H1 (cell line): ENCODE measurements at regions not wholly inside any gene's neighbourhood (a gene's known extent, or its start where the extent isn't known, plus 50 kb on each side); places are given as distances from the start of the nearest gene placed in this dataset.
A peak's percentile ranks its signal among the peaks of the same experiment; 100 is the strongest.

ENCODE experiments used
- CTCF ChIA-PET: fragments of 300-600 bp; sonication (Branson Sonifier 250); formaldehyde crosslinking; loops from one replicate; lab custom pipeline; 2021; ENCODE audit not compliant: partially characterized antibody; lab: Charles Lee
- POLR2A ChIA-PET: fragments of 300-600 bp; sonication (Branson Sonifier 250); formaldehyde crosslinking; loops from one replicate; lab custom pipeline; 2021; ENCODE audit warnings: inconsistent platforms; ENCODE audit not compliant: partially characterized antibody; lab: Charles Lee
- DNase-seq, 2 experiments: peaks; one replicate each; pipeline versions ENCODE4 v3.0.0 to v3.0.0-alpha.2; 2010 to 2022; ENCODE audit warnings: low spot score in 2 of 2, low read depth in 1 of 2, mixed read lengths in 1 of 2
- FAIRE-seq: peaks from 2 replicates; lab custom pipeline; 2011; peaks lifted over from hg19 to GRCh38; lab: Jason Lieb, UNC
- H2AFZ ChIP-seq: 2 replicates; pipeline ENCODE4 v1.8.1; 2012; ENCODE audit warnings: low read length, inconsistent platforms
- H2AK5ac ChIP-seq: 2 replicates; pipeline ENCODE4 v1.6.1; 2013; ENCODE audit warnings: low read depth, low read length
- H2BK120ac ChIP-seq: replicated peaks from 2 replicates; pipeline ENCODE3; 2013; ENCODE audit warnings: low read depth, low read length, inconsistent platforms
- H2BK12ac ChIP-seq: 2 replicates; pipeline ENCODE4 v1.6.1; 2013; ENCODE audit warnings: low read depth, low read length
- H2BK15ac ChIP-seq: 2 replicates; pipeline ENCODE4 v1.6.1; 2013; ENCODE audit warnings: low read length
- H2BK20ac ChIP-seq: 2 replicates; pipeline ENCODE4 v1.6.1; 2013; ENCODE audit warnings: low read length
- H2BK5ac ChIP-seq: 2 replicates; pipeline ENCODE4 v1.6.1; 2013; ENCODE audit warnings: low read depth, low read length
- H3K14ac ChIP-seq: 2 replicates; pipeline ENCODE4 v1.6.1; 2013; ENCODE audit warnings: inconsistent platforms; ENCODE audit not compliant: insufficient read length
- H3K18ac ChIP-seq: 2 replicates; pipeline ENCODE4 v1.6.1; 2013; ENCODE audit warnings: low read length; ENCODE audit errors: extremely low read depth
- H3K23ac ChIP-seq: 2 replicates; pipeline ENCODE4 v1.6.1; 2013; ENCODE audit warnings: inconsistent platforms; ENCODE audit not compliant: insufficient read length
- H3K23me2 ChIP-seq: 2 replicates; pipeline ENCODE4 v1.6.1; 2013; ENCODE audit warnings: low read depth, low read length
- H3K27ac ChIP-seq: 2 replicates; pipeline ENCODE4 v1.6.1; 2011; ENCODE audit warnings: low read depth, low read length, inconsistent platforms
- H3K27me3 ChIP-seq, 4 experiments: replicated peaks in 1 of 4; 1 replicate in 1 of 4; 2 replicates in 3 of 4; pipeline versions ENCODE4 v1.6.1 to v1.8.1; 2011 to 2013; ENCODE audit warnings: low read length in 3 of 4, mild to moderate bottlenecking in 3 of 4, inconsistent platforms in 2 of 4, mixed read lengths in 2 of 4, moderate library complexity in 1 of 4; ENCODE audit not compliant: control insufficient read depth in 3 of 4, insufficient read depth in 3 of 4; ENCODE audit errors: extremely low read depth in 1 of 4
- H3K36me3 ChIP-seq, 4 experiments: 2 replicates each; pipeline versions ENCODE4 v1.6.1 to v1.8.1; 2011 to 2013; ENCODE audit warnings: mild to moderate bottlenecking in 4 of 4, low read length in 3 of 4, moderate library complexity in 2 of 4, control low read depth in 1 of 4, inconsistent platforms in 1 of 4; ENCODE audit not compliant: insufficient read depth in 4 of 4, control insufficient read depth in 2 of 4
- H3K4ac ChIP-seq: replicated peaks from 2 replicates; pipeline ENCODE3; 2013; ENCODE audit warnings: low read length, low read depth, mixed read lengths, inconsistent platforms; ENCODE audit not compliant: insufficient read length
- H3K4me1 ChIP-seq, 4 experiments: replicated peaks in 1 of 4; 1 replicate in 1 of 4; 2 replicates in 3 of 4; pipeline versions ENCODE4 v1.6.1 to v1.8.1; 2011 to 2013; ENCODE audit warnings: low read length in 3 of 4, inconsistent platforms in 2 of 4, mixed read lengths in 1 of 4; ENCODE audit not compliant: insufficient read depth in 4 of 4, control insufficient read depth in 3 of 4
- H3K4me2 ChIP-seq, 2 experiments: 2 replicates each; pipeline versions ENCODE4 v1.6.1 to v1.8.1; 2011 to 2013; ENCODE audit warnings: low read depth in 2 of 2, low read length in 2 of 2, control low read depth in 1 of 2, inconsistent platforms in 1 of 2, mild to moderate bottlenecking in 1 of 2; ENCODE audit not compliant: insufficient read depth in 1 of 2
- H3K4me3 ChIP-seq, 4 experiments: fragments of 200-600, 300-600 bp in 1 of 4; sonication (generic), shearing (Covaris generic), sonication (Bioruptor Twin) in 1 of 4; 2 replicates each; pipeline versions ENCODE4 v1.5.1 to v1.8.1; 2011 to 2016; ENCODE audit warnings: low read length in 4 of 4, low read depth in 3 of 4, control low read depth in 2 of 4, inconsistent platforms in 2 of 4, mild to moderate bottlenecking in 2 of 4, mixed read lengths in 1 of 4, moderate library complexity in 1 of 4; ENCODE audit not compliant: insufficient read depth in 2 of 4; ENCODE audit errors: extremely low read depth in 1 of 4
- H3K56ac ChIP-seq: replicated peaks from 2 replicates; pipeline ENCODE3; 2013; ENCODE audit warnings: low read depth, mild to moderate bottlenecking, mixed read lengths, low read length, inconsistent platforms; ENCODE audit not compliant: insufficient read length
- H3K79me1 ChIP-seq: 2 replicates; pipeline ENCODE4 v1.6.1; 2013; ENCODE audit warnings: low read depth, low read length, control low read depth
- H3K79me2 ChIP-seq, 2 experiments: 2 replicates each; pipeline versions ENCODE4 v1.6.1 to v1.8.1; 2012 to 2013; ENCODE audit warnings: low read length in 2 of 2, mild to moderate bottlenecking in 2 of 2, inconsistent platforms in 1 of 2; ENCODE audit not compliant: insufficient read depth in 2 of 2, control insufficient read depth in 1 of 2
- H3K9ac ChIP-seq, 4 experiments: replicated peaks in 1 of 4; 1 replicate in 1 of 4; 2 replicates in 3 of 4; pipeline versions ENCODE4 v1.6.1 to v1.8.1; 2011 to 2013; ENCODE audit warnings: low read depth in 3 of 4, low read length in 3 of 4, control low read depth in 2 of 4, mild to moderate bottlenecking in 2 of 4, moderate library complexity in 2 of 4, inconsistent platforms in 1 of 4; ENCODE audit errors: extremely low read depth in 1 of 4
- H3K9me3 ChIP-seq, 2 experiments: 2 replicates each; pipeline versions ENCODE4 v1.6.1 to v1.8.1; 2012 to 2013; ENCODE audit warnings: mild to moderate bottlenecking in 2 of 2, moderate library complexity in 2 of 2, control low read depth in 1 of 2, inconsistent platforms in 1 of 2, low read depth in 1 of 2, low read length in 1 of 2, mixed read lengths in 1 of 2; ENCODE audit not compliant: insufficient read depth in 2 of 2
- H4K20me1 ChIP-seq, 2 experiments: replicated peaks in 1 of 2; 2 replicates each; pipeline versions ENCODE3 to v1.8.1; 2011 to 2013; ENCODE audit warnings: inconsistent platforms in 2 of 2, low read length in 2 of 2, mild to moderate bottlenecking in 1 of 2; ENCODE audit not compliant: insufficient read depth in 2 of 2, control insufficient read depth in 1 of 2
- H4K5ac ChIP-seq: 2 replicates; pipeline ENCODE4 v1.6.1; 2013; ENCODE audit warnings: low read length, low read depth, mixed read lengths, inconsistent platforms; ENCODE audit not compliant: insufficient read length
- H4K8ac ChIP-seq: 2 replicates; pipeline ENCODE4 v1.8.0; 2013; ENCODE audit warnings: mild to moderate bottlenecking, moderate library complexity, low read length, inconsistent platforms; ENCODE audit not compliant: insufficient read depth; ENCODE audit errors: extremely low read depth
- H4K91ac ChIP-seq: replicated peaks from 2 replicates; pipeline ENCODE3; 2013; ENCODE audit warnings: low read length, mixed read lengths, inconsistent platforms; ENCODE audit not compliant: insufficient read length
- BCL11A ChIP-seq, 2 experiments: IDR thresholded peaks; one replicate each; pipeline ENCODE4 v1.6.1; 2011; ENCODE audit warnings: low read depth in 2 of 2, low read length in 2 of 2, mild to moderate bottlenecking in 2 of 2
- RAD21 ChIP-seq, 2 experiments: IDR thresholded peaks in 1 of 2; conservative IDR thresholded peaks in 1 of 2; 2 replicates each; pipeline ENCODE4 v1.6.1; 2011; ENCODE audit warnings: low read depth in 2 of 2, low read length in 2 of 2, improper control_type of control experiment in 1 of 2, inconsistent platforms in 1 of 2, mild to moderate bottlenecking in 1 of 2, moderate library complexity in 1 of 2
- WGBS, 2 experiments: shearing (Covaris generic) in 1 of 2; methylation state at CpG; one replicate each; pipeline versions ENCODE4 v1.1.6 to v1.1.7; 2013 to 2015; ENCODE audit warnings: low lambda C conversion rate in 2 of 2, mixed read lengths in 2 of 2, inconsistent platforms in 1 of 2, low coverage in 1 of 2, missing lambda C conversion rate in 1 of 2; ENCODE audit not compliant: insufficient replicate concordance in 2 of 2, insufficient coverage in 1 of 2, insufficient read length in 1 of 2; ENCODE audit errors: extremely low coverage in 1 of 2, missing lambda C conversion rate in 1 of 2; 5-methylcytosine and 5-hydroxymethylcytosine counted together
- TF ChIP-seq, protein P1 (sequence below), 3 experiments: IDR thresholded peaks; 1 replicate in 2 of 3; 2 replicates in 1 of 3; pipeline versions ENCODE4 v1.5.1 to v1.6.1; 2011; ENCODE audit warnings: low read length in 3 of 3, mild to moderate bottlenecking in 3 of 3, inconsistent platforms in 2 of 3, low read depth in 1 of 3, moderate library complexity in 1 of 3; ENCODE audit not compliant: insufficient read depth in 1 of 3; ENCODE audit errors: control extremely low read depth in 1 of 3

DNA sequence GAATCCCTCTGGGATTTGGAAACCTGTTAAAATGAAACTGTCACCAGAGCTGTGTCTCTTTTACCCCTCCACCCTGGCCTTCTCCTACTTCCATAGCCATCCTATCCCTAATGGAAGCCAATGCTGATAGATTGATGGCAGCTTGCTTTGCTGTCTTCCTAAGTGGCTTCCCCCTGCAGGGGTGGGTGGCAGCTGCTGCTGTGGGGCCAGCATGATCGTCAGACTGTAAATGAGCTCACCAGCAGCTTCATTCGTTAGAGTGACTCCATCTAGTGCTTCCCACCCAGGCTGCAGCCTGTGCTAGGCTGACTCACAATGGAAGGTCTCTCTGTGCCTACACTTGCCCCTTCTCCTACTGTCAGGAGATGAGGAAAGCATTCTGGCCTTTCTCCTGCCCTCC lies 311.0 kb downstream of the BUD13 start:
- WGBS, 2 experiments = 54% methylated on average over 2 of the region's 2 CpGs; no CpG with 5 or more reads in 1 of the 2 experiments

More for the DNA sequence above, 311.0 kb downstream of the BUD13 start:
- Histone ChIP-seq H3K4ac (no peak overlapping the region), H3K9ac (no peak overlapping the region), H3K79me2 (no peaks in the 10 kb centered on the region), H3K36me3 (no peaks in the 10 kb centered on the region), H2BK5ac (0 out of 2 replicates have a peak overlapping the region, but pooled peaks have one; percentile 71), H4K20me1 (no peaks in the 10 kb centered on the region), H4K5ac (no peak overlapping the region), H3K4me1 (peaks cover 0 to 12% (median 4%) of the 10 kb centered on the region in 4 experiments; a peak in 2 of 7 replicates), H4K91ac (no peak overlapping the region), H3K56ac (no peak overlapping the region), H2AK5ac (no peak overlapping the region), H3K23me2 (no peaks in the 10 kb centered on the region), H3K9me3 (peaks cover 0 to 4% of the 10 kb centered on the region in 2 experiments; a peak in 1 of 4 replicates), H3K23ac (no peak overlapping the region), H2BK12ac (peak overlapping the region; percentile 22; the same call in 1 of the 2 replicates), H3K18ac (no peak overlapping the region), H3K14ac (no peak overlapping the region), H3K4me3 (no peak overlapping the region), H2AFZ (peak overlapping the region; percentile 48; the same call in 1 of the 2 replicates), H3K27ac (no peak overlapping the region), H3K27me3 (no peaks in the 10 kb centered on the region), H2BK120ac (no peak overlapping the region), H2BK20ac (peak overlapping the region; percentile 23; the same call in 1 of the 2 replicates), H3K79me1 (no peaks in the 10 kb centered on the region), H4K8ac (no peak overlapping the region), H3K4me2 (no peak overlapping the region), H2BK15ac (no peak overlapping the region)
- CTCF ChIA-PET = interaction anchor here (0.5 to 4.7 kb wide), 13 partner anchors 9 to 271 kb away, joined by 3 to 23 read pairs (median 4); no protein-coding TSS in a partner anchor
- POLR2A ChIA-PET = interaction anchor here (1.0 kb wide), 1 partner anchor 21 kb away, joined by 3 read pairs; no protein-coding TSS in a partner anchor
- DNase-seq = no peak
- no peak for FAIRE-seq
- TF ChIP-seq RAD21 (IDR thresholded peaks at IDR 0.05 in 1 of 2, conservative IDR thresholded peaks at IDR 0.05 in 1 of 2; ENCODE audit: low read depth in 2 of 2, low read length in 2 of 2) (peak; percentile 32 to 61), BCL11A (IDR thresholded peaks at IDR 0.05; ENCODE audit: low read depth in 2 of 2, low read length in 2 of 2) (no peak)
- TF ChIP-seq, protein P1, sequence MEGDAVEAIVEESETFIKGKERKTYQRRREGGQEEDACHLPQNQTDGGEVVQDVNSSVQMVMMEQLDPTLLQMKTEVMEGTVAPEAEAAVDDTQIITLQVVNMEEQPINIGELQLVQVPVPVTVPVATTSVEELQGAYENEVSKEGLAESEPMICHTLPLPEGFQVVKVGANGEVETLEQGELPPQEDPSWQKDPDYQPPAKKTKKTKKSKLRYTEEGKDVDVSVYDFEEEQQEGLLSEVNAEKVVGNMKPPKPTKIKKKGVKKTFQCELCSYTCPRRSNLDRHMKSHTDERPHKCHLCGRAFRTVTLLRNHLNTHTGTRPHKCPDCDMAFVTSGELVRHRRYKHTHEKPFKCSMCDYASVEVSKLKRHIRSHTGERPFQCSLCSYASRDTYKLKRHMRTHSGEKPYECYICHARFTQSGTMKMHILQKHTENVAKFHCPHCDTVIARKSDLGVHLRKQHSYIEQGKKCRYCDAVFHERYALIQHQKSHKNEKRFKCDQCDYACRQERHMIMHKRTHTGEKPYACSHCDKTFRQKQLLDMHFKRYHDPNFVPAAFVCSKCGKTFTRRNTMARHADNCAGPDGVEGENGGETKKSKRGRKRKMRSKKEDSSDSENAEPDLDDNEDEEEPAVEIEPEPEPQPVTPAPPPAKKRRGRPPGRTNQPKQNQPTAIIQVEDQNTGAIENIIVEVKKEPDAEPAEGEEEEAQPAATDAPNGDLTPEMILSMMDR (IDR thresholded peaks at IDR 0.05; ENCODE audit: control extremely low read depth in 1 of 3, insufficient read depth in 1 of 3, low read depth in 1 of 3, low read length in 3 of 3) = peak; percentile 9 to 50 (median 37)
